Jurkat, Clone E6-1 (cell line): ENCODE measurements at regions not wholly inside any gene's neighbourhood (a gene's known extent, or its start where the extent isn't known, plus 50 kb on each side); places are given as distances from the start of the nearest gene placed in this dataset.
A peak's percentile ranks its signal among the peaks of the same experiment; 100 is the strongest.

ENCODE experiments used
- DNase-seq: peaks from one replicate; pipeline ENCODE4 v3.0.0-alpha.2; 2011; ENCODE audit warnings: low read depth, low spot score
- H3K4me3 ChIP-seq: 2 replicates; pipeline ENCODE4 v1.5.1; 2011; ENCODE audit warnings: mild to moderate bottlenecking, low read length, control low read depth, moderate library complexity

- no peak overlapping the region for H3K4me3 ChIP-seq
- no peak for DNase-seq
Measured at GRCh38 chr5:126365446-126366198, 57.6 kb upstream of the GRAMD2B start.

DNA sequence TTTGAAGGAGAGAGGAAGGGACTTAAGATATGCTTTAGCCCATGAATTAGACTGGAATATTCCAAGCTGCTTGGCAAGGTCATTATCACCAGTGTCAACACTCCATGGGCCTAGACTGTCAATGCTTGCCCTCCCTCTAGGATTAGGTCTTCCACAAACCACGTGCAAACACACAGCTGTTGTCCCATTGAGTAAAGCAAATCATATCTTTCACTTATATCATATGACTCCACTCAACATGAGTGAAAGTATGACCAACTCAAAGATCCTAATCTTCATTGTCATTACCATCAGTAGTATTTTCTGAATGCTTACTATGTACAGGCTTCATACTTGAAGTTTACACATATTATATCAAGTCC, 57.0 kb upstream of the GRAMD2B start:
- no peak for DNase-seq
- H3K4me3 ChIP-seq, result no peak overlapping the region

- no peak overlapping the region for H3K4me3 ChIP-seq
- DNase-seq, result no peak
Measured at GRCh38 chr5:126368239-126368812, 54.9 kb upstream of the GRAMD2B start.

- DNase-seq, result no peak
- H3K4me3 ChIP-seq, result no peak overlapping the region
Measured at GRCh38 chr5:126369083-126369482, 54.1 kb upstream of the GRAMD2B start.

- no peak for DNase-seq
- H3K4me3 ChIP-seq, result no peak overlapping the region
Measured at GRCh38 chr5:126369995-126370731, 53.0 kb upstream of the GRAMD2B start.

GRCh38 chr5:126370796-126371718, 52.2 kb upstream of the GRAMD2B start:
- H3K4me3 ChIP-seq, result no peak overlapping the region
- no peak for DNase-seq

DNA sequence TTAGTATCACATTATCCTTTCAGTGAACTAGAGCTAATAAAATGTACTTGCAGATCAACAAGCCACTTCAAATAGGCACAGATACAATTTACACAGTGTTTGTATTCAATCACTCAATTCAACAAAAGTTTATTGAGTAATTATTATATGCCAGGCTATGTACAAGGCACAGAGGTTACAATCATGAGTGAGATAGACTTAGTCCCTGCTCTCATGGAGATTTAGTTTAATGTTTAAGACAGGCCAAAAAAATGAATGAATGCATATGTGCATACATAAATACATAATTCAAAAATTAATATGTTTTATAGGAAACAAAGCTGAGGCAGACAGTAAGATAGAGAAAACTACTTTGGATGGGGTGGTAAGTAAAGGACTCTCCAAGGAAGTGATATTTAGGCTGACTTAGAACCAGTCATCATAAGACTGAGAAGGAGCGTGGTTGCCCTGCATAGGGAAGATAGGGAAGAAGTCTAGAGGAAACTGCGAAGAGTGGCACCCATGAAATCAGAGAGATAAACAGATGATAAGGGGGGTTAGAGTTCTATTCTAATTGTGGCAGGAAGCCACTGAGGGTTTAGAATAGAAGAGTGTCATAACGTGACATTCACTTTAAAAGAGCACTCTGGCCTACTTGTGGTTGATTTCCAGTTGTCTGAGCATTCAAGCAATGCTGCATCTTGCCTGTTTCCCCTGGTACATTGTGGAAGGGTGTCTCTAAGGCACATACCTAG, 49.7 kb upstream of the GRAMD2B start:
- DNase-seq, result peak; percentile 84
- H3K4me3 ChIP-seq, result no peak overlapping the region
